Caco-2 (cell line): ENCODE measurements at regions not wholly inside any gene's neighbourhood (a gene's known extent, or its start where the extent isn't known, plus 50 kb on each side); places are given as distances from the start of the nearest gene placed in this dataset.

Experiments used
- BruUV-seq: library from RNA; stranded (reverse); fragments of 400-500 nt; replicated peaks from 2 replicates; lab custom pipeline; 2021; lab: Mats Ljungman, UMichigan
- CTCF ChIA-PET: fragments of 300-600 bp; sonication (Branson Sonifier 250); formaldehyde crosslinking; loops from one replicate; lab custom pipeline; 2022; ENCODE audit warnings: antibody characterized with exemption; lab: Charles Lee
- POLR2A ChIA-PET: fragments of 300-600 bp; sonication (Branson Sonifier 250); formaldehyde crosslinking; loops from one replicate; lab custom pipeline; 2022; ENCODE audit warnings: antibody characterized with exemption; lab: Charles Lee
- DNase-seq, 2 experiments: peaks; one replicate each; pipeline versions ENCODE4 v3.0.0 to v3.0.0-alpha.2; 2020 to 2022
- H3K27me3 ChIP-seq: replicated peaks from 2 replicates; pipeline ENCODE4 v1.6.0; 2011; ENCODE audit warnings: low read length; ENCODE audit not compliant: control insufficient read depth, insufficient read depth
- H3K36me3 ChIP-seq: 2 replicates; pipeline ENCODE4 v1.5.1; 2011; ENCODE audit warnings: low read length; ENCODE audit not compliant: control insufficient read depth, insufficient read depth
- H3K4me1 ChIP-seq: fragments of 250-450 bp; sonication (Bioruptor Pico); 2 replicates; pipeline ENCODE4 v1.5.1; 2020; ENCODE audit warnings: mild to moderate bottlenecking
- H3K4me3 ChIP-seq: 2 replicates; pipeline ENCODE4 v1.5.1; 2011; ENCODE audit warnings: low read depth, mild to moderate bottlenecking, control low read depth, low read length
- H3K9me3 ChIP-seq: fragments of 250-450 bp; sonication (Bioruptor Pico); 2 replicates; pipeline ENCODE4 v1.5.1; 2020; ENCODE audit warnings: mild to moderate bottlenecking, moderate library complexity
- H3K27ac Mint-ChIP-seq: one replicate; pipeline ENCODE4 v1.8.0; 2022; ENCODE audit warnings: mixed read lengths; ENCODE audit not compliant: unreplicated experiment
- H3K27me3 Mint-ChIP-seq: one replicate; pipeline ENCODE4 v1.8.0; 2022; ENCODE audit warnings: mixed read lengths; ENCODE audit not compliant: insufficient read depth, unreplicated experiment
- H3K36me3 Mint-ChIP-seq: one replicate; pipeline ENCODE4 v1.8.0; 2022; ENCODE audit warnings: mild to moderate bottlenecking, mixed read lengths; ENCODE audit not compliant: insufficient read depth, unreplicated experiment
- H3K4me1 Mint-ChIP-seq: one replicate; pipeline ENCODE4 v1.8.0; 2022; ENCODE audit warnings: low read depth, mixed read lengths; ENCODE audit not compliant: unreplicated experiment
- H3K4me3 Mint-ChIP-seq: one replicate; pipeline ENCODE4 v1.8.0; 2022; ENCODE audit warnings: mild to moderate bottlenecking, moderate library complexity, mixed read lengths; ENCODE audit not compliant: unreplicated experiment
- H3K9me3 Mint-ChIP-seq: one replicate; pipeline ENCODE4 v1.8.0; 2022; ENCODE audit warnings: mixed read lengths; ENCODE audit not compliant: unreplicated experiment
- intact Hi-C: fragments of 100-400 bp; cut with micrococcal nuclease; formaldehyde crosslinking; loops from one replicate; pipeline ENCODE4 v1.10.0; 2022; ENCODE audit not compliant: unreplicated experiment
- TF ChIP-seq, protein P1 (sequence below), 2 experiments: fragments of 200-600 bp in 1 of 2; IDR thresholded peaks; 1 replicate in 1 of 2; 2 replicates in 1 of 2; pipeline versions ENCODE4 v1.5.1 to v1.8.0; 2011 to 2022; ENCODE audit warnings: antibody characterized with exemption in 1 of 2, control low read depth in 1 of 2, inconsistent platforms in 1 of 2, low read depth in 1 of 2, low read length in 1 of 2, mild to moderate bottlenecking in 1 of 2, moderate library complexity in 1 of 2; ENCODE audit not compliant: insufficient read depth in 1 of 2, severe bottlenecking in 1 of 2, unreplicated experiment in 1 of 2

DNA sequence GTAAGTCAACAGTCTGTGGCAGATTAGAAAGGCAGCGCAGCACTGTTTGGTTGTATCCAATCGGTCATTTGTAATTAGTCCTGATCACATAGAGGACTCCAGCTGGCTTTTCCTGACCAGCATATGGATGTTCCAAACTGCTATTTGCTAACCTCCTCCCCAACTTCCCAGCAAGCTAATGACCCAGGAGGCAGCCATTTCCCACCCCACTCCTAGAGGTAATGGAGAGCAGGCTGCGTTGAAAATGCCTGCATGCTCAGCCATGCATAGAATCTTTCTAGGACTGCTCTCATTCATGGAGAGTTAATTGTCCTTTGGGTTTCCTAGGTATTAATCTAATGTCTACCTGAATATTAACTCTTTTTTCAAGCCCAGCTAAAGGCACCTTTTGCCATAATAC is 850.6 kb upstream of the WWC1 start:
- H3K27me3 ChIP-seq, result no peaks in the 10 kb centered on the region
- POLR2A ChIA-PET, result no interaction called here
- Mint-ChIP-seq H3K27ac (no peak overlapping the region), H3K9me3 (no peaks in the 10 kb centered on the region), H3K36me3 (no peaks in the 10 kb centered on the region), H3K4me3 (no peak overlapping the region), H3K27me3 (peaks cover 3% of the 10 kb centered on the region), H3K4me1 (no peaks in the 10 kb centered on the region)
- CTCF ChIA-PET, result no interaction called here
- no peak overlapping the region for H3K4me3 ChIP-seq
- no peak for DNase-seq
- H3K9me3 ChIP-seq, result no peaks in the 10 kb centered on the region
- BruUV-seq, result no TSS peak
- intact Hi-C loops, result no loop called here
- TF ChIP-seq, protein P1, sequence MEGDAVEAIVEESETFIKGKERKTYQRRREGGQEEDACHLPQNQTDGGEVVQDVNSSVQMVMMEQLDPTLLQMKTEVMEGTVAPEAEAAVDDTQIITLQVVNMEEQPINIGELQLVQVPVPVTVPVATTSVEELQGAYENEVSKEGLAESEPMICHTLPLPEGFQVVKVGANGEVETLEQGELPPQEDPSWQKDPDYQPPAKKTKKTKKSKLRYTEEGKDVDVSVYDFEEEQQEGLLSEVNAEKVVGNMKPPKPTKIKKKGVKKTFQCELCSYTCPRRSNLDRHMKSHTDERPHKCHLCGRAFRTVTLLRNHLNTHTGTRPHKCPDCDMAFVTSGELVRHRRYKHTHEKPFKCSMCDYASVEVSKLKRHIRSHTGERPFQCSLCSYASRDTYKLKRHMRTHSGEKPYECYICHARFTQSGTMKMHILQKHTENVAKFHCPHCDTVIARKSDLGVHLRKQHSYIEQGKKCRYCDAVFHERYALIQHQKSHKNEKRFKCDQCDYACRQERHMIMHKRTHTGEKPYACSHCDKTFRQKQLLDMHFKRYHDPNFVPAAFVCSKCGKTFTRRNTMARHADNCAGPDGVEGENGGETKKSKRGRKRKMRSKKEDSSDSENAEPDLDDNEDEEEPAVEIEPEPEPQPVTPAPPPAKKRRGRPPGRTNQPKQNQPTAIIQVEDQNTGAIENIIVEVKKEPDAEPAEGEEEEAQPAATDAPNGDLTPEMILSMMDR (IDR thresholded peaks at IDR 0.05; ENCODE audit: insufficient read depth in 1 of 2, low read depth in 1 of 2, low read length in 1 of 2, severe bottlenecking in 1 of 2, unreplicated experiment in 1 of 2), result no peak
- H3K36me3 ChIP-seq, result no peaks in the 10 kb centered on the region
- H3K4me1 ChIP-seq, result no peaks in the 10 kb centered on the region

DNA sequence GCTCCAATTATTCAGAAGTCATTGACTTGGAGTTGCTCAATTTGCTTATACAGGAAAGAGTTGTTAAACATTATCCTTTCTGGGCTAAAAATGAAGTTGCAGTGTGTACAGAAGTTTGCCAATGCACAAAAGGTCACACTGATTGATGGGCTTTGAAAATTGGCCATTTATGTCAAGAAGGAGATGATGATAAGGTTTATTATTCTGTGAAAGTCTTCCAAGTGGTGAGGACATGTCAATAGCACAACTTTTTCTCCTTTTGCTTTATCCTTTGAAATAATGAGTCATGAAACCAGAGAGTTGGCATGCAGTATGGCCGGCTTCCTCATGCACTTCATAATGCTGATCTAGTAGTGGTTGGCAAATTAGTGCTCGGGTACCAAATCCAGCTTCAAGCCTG is 848.5 kb upstream of the WWC1 start:
- H3K27ac Mint-ChIP-seq, result no peak overlapping the region
- POLR2A ChIA-PET, result no interaction called here
- H3K27me3 Mint-ChIP-seq, result peaks cover 3% of the 10 kb centered on the region
- no peaks in the 10 kb centered on the region for H3K9me3 Mint-ChIP-seq
- H3K4me3 ChIP-seq, result no peak overlapping the region
- TF ChIP-seq, protein P1 (IDR thresholded peaks at IDR 0.05; ENCODE audit: insufficient read depth in 1 of 2, low read depth in 1 of 2, low read length in 1 of 2, severe bottlenecking in 1 of 2, unreplicated experiment in 1 of 2), result no peak
- no peaks in the 10 kb centered on the region for H3K4me1 Mint-ChIP-seq
- intact Hi-C loops, result no loop called here
- no peaks in the 10 kb centered on the region for H3K9me3 ChIP-seq
- H3K27me3 ChIP-seq, result no peaks in the 10 kb centered on the region
- CTCF ChIA-PET, result no interaction called here
- no peak overlapping the region for H3K4me3 Mint-ChIP-seq
- no peak for DNase-seq
- H3K4me1 ChIP-seq, result no peaks in the 10 kb centered on the region
- no TSS peak for BruUV-seq
- H3K36me3 Mint-ChIP-seq, result no peaks in the 10 kb centered on the region
- no peaks in the 10 kb centered on the region for H3K36me3 ChIP-seq

DNA sequence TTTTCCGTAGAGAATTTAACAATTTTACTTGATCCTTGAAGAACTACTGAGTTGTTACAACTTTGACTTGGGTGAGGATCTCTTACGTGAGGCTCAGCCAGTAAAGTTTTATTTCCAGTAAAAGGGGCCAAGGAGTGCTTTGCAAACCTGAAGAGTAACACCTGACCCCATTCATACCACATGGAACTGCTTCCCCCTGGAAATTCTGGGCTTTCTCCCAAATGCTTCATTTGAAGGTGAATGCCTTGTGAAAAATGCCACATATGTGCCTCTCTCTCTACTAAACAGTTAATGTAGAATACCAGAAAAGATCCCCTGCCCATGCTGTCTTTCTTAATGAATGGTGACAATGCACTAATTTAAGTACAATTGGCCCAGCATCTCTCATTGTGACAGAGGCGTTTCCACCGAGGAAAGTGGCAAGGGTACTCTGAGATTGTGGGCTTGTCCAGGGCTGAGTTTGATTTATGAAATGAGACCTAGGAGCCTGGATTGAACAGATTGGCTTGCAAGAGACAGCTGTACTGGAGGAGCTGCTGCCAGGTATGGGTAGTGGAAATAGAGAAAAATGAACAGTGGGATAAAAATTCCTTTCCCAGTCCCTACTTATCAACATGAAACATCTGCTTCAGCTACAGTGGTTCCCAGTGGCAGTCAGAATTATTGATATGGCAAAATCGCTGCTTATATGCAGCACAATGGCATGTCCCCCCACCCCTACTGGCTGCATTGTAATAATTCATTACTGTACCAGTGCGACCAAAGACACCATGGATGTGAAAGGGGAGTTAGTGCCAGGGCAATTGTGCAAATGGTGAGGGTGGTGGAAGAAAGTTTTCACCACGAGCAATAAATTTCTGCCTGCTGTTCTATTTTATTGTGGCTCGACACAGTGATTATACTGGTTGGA is 843.7 kb upstream of the WWC1 start:
- no peaks in the 10 kb centered on the region for H3K4me1 ChIP-seq
- no peaks in the 10 kb centered on the region for H3K9me3 Mint-ChIP-seq
- H3K36me3 Mint-ChIP-seq, result no peaks in the 10 kb centered on the region
- no peak overlapping the region for H3K4me3 Mint-ChIP-seq
- no peaks in the 10 kb centered on the region for H3K27me3 ChIP-seq
- peaks cover 3% of the 10 kb centered on the region for H3K27me3 Mint-ChIP-seq
- TF ChIP-seq, protein P1 (IDR thresholded peaks at IDR 0.05; ENCODE audit: insufficient read depth in 1 of 2, low read depth in 1 of 2, low read length in 1 of 2, severe bottlenecking in 1 of 2, unreplicated experiment in 1 of 2), result no peak
- no peaks in the 10 kb centered on the region for H3K36me3 ChIP-seq
- no peak overlapping the region for H3K27ac Mint-ChIP-seq
- no peaks in the 10 kb centered on the region for H3K4me1 Mint-ChIP-seq
- POLR2A ChIA-PET, result no interaction called here
- H3K4me3 ChIP-seq, result no peak overlapping the region
- H3K9me3 ChIP-seq, result no peaks in the 10 kb centered on the region
- DNase-seq, result no peak
- intact Hi-C loops, result no loop called here
- no TSS peak for BruUV-seq
- CTCF ChIA-PET, result no interaction called here
